ENCODE measurements at regions not wholly inside any gene's neighbourhood (a gene's known extent, or its start where the extent isn't known, plus 50 kb on each side); places are given as distances from the start of the nearest gene placed in this dataset.

DNA sequence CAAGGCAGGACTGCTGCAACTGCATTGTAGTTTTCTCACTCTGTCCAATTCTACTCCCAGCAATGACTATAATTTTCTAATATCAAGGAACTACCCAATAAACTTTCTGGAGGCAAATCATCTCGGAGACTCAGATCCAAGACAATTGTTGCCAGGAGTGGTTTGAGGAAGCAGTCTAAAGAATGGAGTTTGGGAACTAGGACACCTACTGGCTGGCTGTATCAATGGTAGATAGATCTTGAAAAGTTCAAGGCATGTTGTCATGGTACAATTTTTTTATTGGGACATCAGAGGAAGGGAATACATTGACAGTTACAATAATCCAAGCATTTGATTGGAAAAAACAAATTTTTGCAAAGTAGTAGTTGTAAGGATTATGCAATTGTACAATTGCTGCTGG, 648.3 kb upstream of the SLITRK6 start:
- H3K9me3 ChIP-seq: no peaks in the 10 kb centered on the region
- WGBS, 2 donors: 74 to 84% methylated on average over 1 of the region's 1 CpG
- H3K36me3 ChIP-seq: no peaks in the 10 kb centered on the region
- intact Hi-C loops (cut with DNase I): no loop called here
- TF ChIP-seq POLR2A (IDR thresholded peaks at IDR 0.05): no peak
- TF ChIP-seq EP300 (IDR thresholded peaks at IDR 0.05): no peak
- TF ChIP-seq POLR2AphosphoS5 (IDR thresholded peaks at IDR 0.05): no peak
- no peak for TF ChIP-seq CTCF (IDR thresholded peaks at IDR 0.05)
- H3K27ac ChIP-seq: no peak overlapping the region
- no peak for DNase-seq
- H3K27me3 ChIP-seq: no peaks in the 10 kb centered on the region
- H3K4me3 ChIP-seq: no peak overlapping the region
- peaks cover 0 to 4% (median 0%) of the 10 kb centered on the region in 4 donors for H3K4me1 ChIP-seq

DNA sequence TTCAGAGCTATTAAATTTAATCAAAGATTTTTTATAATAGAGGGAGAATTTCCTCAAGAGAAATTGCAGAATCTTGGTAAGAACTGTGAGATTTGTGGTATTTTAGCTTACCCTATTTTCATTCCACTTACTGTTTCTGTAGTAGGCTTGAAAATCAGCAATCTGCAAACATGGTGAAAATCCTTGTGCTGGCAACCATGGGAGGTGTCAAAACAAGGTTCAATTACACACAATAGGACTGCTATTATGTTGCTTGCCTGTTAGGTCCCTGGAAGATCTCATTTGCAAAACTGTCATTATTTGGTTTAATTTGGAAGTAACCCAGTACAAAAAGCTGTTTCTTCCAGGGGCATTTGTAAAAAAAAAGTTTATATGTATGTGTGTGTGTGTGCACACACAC, 662.8 kb upstream of the SLITRK6 start:
- H3K9me3 ChIP-seq: no peaks in the 10 kb centered on the region
- intact Hi-C loops (cut with DNase I): no loop called here

GRCh38 chr13:86464193-86464592, 665.0 kb upstream of the SLITRK6 start:
- intact Hi-C loops (cut with DNase I): no loop called here
- Histone ChIP-seq H3K4me3 (no peak overlapping the region), H3K4me1 (no peaks in the 10 kb centered on the region), H3K36me3 (no peaks in the 10 kb centered on the region), H3K9me3 (peaks cover 0 to 3% (median 0%) of the 10 kb centered on the region in 4 donors), H3K27ac (no peak overlapping the region), H3K27me3 (no peaks in the 10 kb centered on the region)
- DNase-seq: no peak
- TF ChIP-seq CTCF (IDR thresholded peaks at IDR 0.05) (no peak), EP300 (IDR thresholded peaks at IDR 0.05) (no peak), POLR2AphosphoS5 (IDR thresholded peaks at IDR 0.05) (no peak), POLR2A (IDR thresholded peaks at IDR 0.05) (no peak)
- 49 to 53% methylated on average over 3 of the region's 3 CpGs for WGBS, 2 donors

More for the DNA sequence above, 662.8 kb upstream of the SLITRK6 start:
- Histone ChIP-seq H3K27me3 (no peaks in the 10 kb centered on the region), H3K4me1 (no peaks in the 10 kb centered on the region), H3K27ac (no peak overlapping the region), H3K36me3 (no peaks in the 10 kb centered on the region), H3K4me3 (no peak overlapping the region)
- TF ChIP-seq POLR2A (IDR thresholded peaks at IDR 0.05) (no peak), CTCF (IDR thresholded peaks at IDR 0.05) (no peak), EP300 (IDR thresholded peaks at IDR 0.05) (no peak), POLR2AphosphoS5 (IDR thresholded peaks at IDR 0.05) (no peak)
- DNase-seq: no peak

- 79 to 86% methylated on average over 1 of the region's 1 CpG for WGBS, 2 donors
- TF ChIP-seq CTCF (IDR thresholded peaks at IDR 0.05) (no peak), POLR2A (IDR thresholded peaks at IDR 0.05) (no peak), POLR2AphosphoS5 (IDR thresholded peaks at IDR 0.05) (no peak), EP300 (IDR thresholded peaks at IDR 0.05) (no peak)
- no peak for DNase-seq
- Histone ChIP-seq H3K9me3 (no peaks in the 10 kb centered on the region), H3K36me3 (no peaks in the 10 kb centered on the region), H3K4me1 (no peaks in the 10 kb centered on the region), H3K4me3 (no peak overlapping the region), H3K27me3 (no peaks in the 10 kb centered on the region), H3K27ac (no peak overlapping the region)
- intact Hi-C loops (cut with DNase I): no loop called here
Measured at GRCh38 chr13:86474971-86475370, 675.8 kb upstream of the SLITRK6 start.

- WGBS, 2 donors: 78 to 83% methylated on average over 5 of the region's 5 CpGs
- H3K4me1 ChIP-seq: no peaks in the 10 kb centered on the region
- no peak for DNase-seq
- no peaks in the 10 kb centered on the region for H3K9me3 ChIP-seq
- intact Hi-C loops (cut with DNase I): no loop called here
- no peaks in the 10 kb centered on the region for H3K27me3 ChIP-seq
- no peak overlapping the region for H3K27ac ChIP-seq
- no peak overlapping the region for H3K4me3 ChIP-seq
- TF ChIP-seq POLR2AphosphoS5 (IDR thresholded peaks at IDR 0.05) (no peak), EP300 (IDR thresholded peaks at IDR 0.05) (no peak)
- no peaks in the 10 kb centered on the region for H3K36me3 ChIP-seq
Measured at GRCh38 chr13:86476656-86477055, 677.4 kb upstream of the SLITRK6 start.

Measured in sigmoid colon (tissue), 6 donors.